AG04450 (cell line): ENCODE measurements at regions not wholly inside any gene's neighbourhood (a gene's known extent, or its start where the extent isn't known, plus 50 kb on each side); places are given as distances from the start of the nearest gene placed in this dataset.

Experiments used
- CTCF ChIA-PET: fragments of 300-600, 350-600 bp; formaldehyde crosslinking; extraction: SDS; loops from one replicate; lab custom pipeline; 2022; ENCODE audit warnings: antibody characterized with exemption, inconsistent platforms; lab: Charles Lee
- POLR2A ChIA-PET: fragments of 350-600 bp; formaldehyde crosslinking; extraction: SDS; loops from one replicate; lab custom pipeline; 2021; ENCODE audit warnings: antibody characterized with exemption, inconsistent platforms; lab: Yijun Ruan, JAX
- DNase-seq: peaks from one replicate; pipeline ENCODE4 v3.0.0-alpha.2; 2011; ENCODE audit warnings: low read depth, low spot score
- H3K27ac ChIP-seq: one replicate; pipeline ENCODE4 v1.5.1; 2012; ENCODE audit warnings: low read depth, low read length, control low read depth
- H3K27me3 ChIP-seq: one replicate; pipeline ENCODE4 v1.6.0; 2012; ENCODE audit warnings: low read length; ENCODE audit not compliant: control insufficient read depth, insufficient read depth
- H3K4me3 ChIP-seq: 2 replicates; pipeline ENCODE4 v1.5.1; 2011; ENCODE audit warnings: mild to moderate bottlenecking, low read depth, low read length, control low read depth
- H3K9me3 ChIP-seq: 2 replicates; pipeline ENCODE4 v1.5.1; 2012; ENCODE audit warnings: low read length; ENCODE audit not compliant: control insufficient read depth, insufficient read depth
- TF ChIP-seq, protein P1 (sequence below): IDR thresholded peaks from 2 replicates; pipeline ENCODE4 v1.5.1; 2011; ENCODE audit warnings: low read depth, low read length, control low read depth, inconsistent platforms

GRCh38 chr16:9557713-9558112 lies 466.3 kb downstream of the HAPSTR1 start:
- TF ChIP-seq, protein P1, sequence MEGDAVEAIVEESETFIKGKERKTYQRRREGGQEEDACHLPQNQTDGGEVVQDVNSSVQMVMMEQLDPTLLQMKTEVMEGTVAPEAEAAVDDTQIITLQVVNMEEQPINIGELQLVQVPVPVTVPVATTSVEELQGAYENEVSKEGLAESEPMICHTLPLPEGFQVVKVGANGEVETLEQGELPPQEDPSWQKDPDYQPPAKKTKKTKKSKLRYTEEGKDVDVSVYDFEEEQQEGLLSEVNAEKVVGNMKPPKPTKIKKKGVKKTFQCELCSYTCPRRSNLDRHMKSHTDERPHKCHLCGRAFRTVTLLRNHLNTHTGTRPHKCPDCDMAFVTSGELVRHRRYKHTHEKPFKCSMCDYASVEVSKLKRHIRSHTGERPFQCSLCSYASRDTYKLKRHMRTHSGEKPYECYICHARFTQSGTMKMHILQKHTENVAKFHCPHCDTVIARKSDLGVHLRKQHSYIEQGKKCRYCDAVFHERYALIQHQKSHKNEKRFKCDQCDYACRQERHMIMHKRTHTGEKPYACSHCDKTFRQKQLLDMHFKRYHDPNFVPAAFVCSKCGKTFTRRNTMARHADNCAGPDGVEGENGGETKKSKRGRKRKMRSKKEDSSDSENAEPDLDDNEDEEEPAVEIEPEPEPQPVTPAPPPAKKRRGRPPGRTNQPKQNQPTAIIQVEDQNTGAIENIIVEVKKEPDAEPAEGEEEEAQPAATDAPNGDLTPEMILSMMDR = no peak
- Histone ChIP-seq H3K27ac (no peak overlapping the region), H3K4me3 (no peak overlapping the region), H3K27me3 (no peaks in the 10 kb centered on the region), H3K9me3 (peaks cover 31% of the 10 kb centered on the region)
- ChIA-PET POLR2A (no interaction called here), CTCF (no interaction called here)
- DNase-seq = no peak

- TF ChIP-seq, protein P1 = no peak
These were observed 474.7 kb downstream of the HAPSTR1 start for GRCh38 chr16:9566099-9566498.

GRCh38 chr16:9567666-9568065 lies 476.2 kb downstream of the HAPSTR1 start:
- Histone ChIP-seq H3K27ac (no peak overlapping the region), H3K4me3 (no peak overlapping the region), H3K27me3 (no peaks in the 10 kb centered on the region), H3K9me3 (peaks cover 19% of the 10 kb centered on the region)
- POLR2A ChIA-PET = no interaction called here
- TF ChIP-seq, protein P1 = no peak
- no peak for DNase-seq
- CTCF ChIA-PET = no interaction called here

More at GRCh38 chr16:9566099-9566498, 474.7 kb downstream of the HAPSTR1 start:
- H3K9me3 ChIP-seq = peaks cover 17% of the 10 kb centered on the region
- no peaks in the 10 kb centered on the region for H3K27me3 ChIP-seq
- H3K4me3 ChIP-seq = no peak overlapping the region
- CTCF ChIA-PET = no interaction called here
- no peak overlapping the region for H3K27ac ChIP-seq
- DNase-seq = no peak
- POLR2A ChIA-PET = no interaction called here

DNA sequence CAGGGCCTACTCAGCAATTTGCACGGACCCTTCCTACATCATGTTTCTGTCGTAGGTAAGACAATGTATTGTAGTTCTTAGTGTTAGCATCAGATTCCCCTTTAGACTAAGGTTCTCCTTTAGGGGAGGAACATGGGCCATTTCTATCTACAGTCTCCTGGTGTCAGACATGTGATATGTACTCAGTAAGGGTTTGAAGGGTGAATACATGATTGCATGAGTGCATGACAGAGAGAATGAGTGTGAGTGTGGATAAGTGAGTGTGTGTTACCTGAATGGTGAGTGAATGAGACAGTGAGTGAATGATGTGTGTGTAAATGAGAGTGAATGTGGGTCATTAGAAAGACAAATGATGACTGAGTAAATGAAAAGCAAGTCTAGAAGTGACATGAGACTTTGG lies 476.8 kb downstream of the HAPSTR1 start:
- POLR2A ChIA-PET = no interaction called here
- TF ChIP-seq, protein P1 = no peak
- Histone ChIP-seq H3K9me3 (peaks cover 19% of the 10 kb centered on the region), H3K27ac (no peak overlapping the region), H3K27me3 (no peaks in the 10 kb centered on the region), H3K4me3 (no peak overlapping the region)
- CTCF ChIA-PET = no interaction called here
- no peak for DNase-seq

DNA sequence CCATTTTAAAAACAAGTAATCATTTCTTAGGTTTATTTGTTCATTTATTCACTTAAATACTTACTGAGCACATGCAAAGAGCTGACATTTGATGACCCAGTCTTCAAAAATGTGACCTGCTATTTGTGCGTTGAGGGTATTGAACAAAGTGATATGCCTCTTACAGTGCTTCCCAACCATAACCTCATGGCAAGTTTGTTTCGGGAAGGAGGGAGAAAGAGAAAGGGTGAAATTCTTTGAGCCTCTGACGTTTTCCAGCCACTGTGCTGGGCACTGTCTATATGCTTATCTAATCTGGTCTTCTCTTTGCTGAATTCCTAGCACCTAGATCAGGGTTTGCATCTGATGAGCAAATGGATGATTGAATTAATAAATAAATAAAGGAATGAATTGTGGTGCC lies 479.1 kb downstream of the HAPSTR1 start:
- ChIA-PET CTCF (no interaction called here), POLR2A (no interaction called here)
- TF ChIP-seq, protein P1 = no peak
- no peak overlapping the region for H3K4me3 ChIP-seq
- no peak overlapping the region for H3K27ac ChIP-seq
- DNase-seq = no peak
- H3K9me3 ChIP-seq = peaks cover 15% of the 10 kb centered on the region
- H3K27me3 ChIP-seq = no peaks in the 10 kb centered on the region
